ENCODE measurements at regions not wholly inside any gene's neighbourhood (a gene's known extent, or its start where the extent isn't known, plus 50 kb on each side); places are given as distances from the start of the nearest gene placed in this dataset.

DNA sequence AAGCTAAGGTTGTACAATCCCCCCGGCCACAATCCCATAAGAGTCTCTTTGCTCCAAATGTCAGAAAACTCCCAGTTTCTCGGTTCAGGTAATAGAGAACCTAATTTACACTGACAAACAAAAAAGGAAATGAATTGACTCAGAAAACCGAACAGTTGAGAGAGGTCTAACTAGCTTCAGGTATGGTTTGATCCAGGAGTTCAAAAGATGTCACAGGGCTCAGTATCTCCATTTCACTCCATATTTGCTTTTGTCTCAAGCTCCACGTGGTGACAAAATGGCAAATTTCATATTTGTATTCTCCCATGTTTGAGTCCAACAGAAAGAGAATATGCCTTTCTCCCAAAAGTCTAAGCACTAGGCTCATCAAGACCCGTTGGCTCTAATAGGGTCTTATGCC is 117.4 kb downstream of the AXIN2 start:
- DNase-seq (ENCODE audit: low spot score) = no peak

DNA sequence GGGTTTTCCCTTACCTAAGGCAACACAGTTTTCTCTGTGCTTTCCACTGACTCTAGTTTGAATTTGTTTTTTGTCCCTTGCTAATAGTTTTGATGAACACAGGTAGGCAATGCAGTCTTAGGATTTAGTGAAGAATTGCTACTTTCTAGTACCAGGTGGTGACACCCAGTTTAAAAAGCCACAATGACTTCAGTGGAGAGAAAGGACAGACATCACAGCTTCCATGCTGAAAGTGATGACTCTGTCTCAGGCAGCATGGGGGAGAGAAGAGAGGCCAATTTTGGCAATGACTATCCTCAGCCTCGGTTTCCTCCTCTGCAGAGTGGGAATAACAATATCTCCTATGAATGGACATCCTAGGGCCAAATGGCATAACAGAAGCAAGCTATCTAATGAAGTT is 118.8 kb downstream of the AXIN2 start:
- DNase-seq (ENCODE audit: low spot score) = no peak

DNA sequence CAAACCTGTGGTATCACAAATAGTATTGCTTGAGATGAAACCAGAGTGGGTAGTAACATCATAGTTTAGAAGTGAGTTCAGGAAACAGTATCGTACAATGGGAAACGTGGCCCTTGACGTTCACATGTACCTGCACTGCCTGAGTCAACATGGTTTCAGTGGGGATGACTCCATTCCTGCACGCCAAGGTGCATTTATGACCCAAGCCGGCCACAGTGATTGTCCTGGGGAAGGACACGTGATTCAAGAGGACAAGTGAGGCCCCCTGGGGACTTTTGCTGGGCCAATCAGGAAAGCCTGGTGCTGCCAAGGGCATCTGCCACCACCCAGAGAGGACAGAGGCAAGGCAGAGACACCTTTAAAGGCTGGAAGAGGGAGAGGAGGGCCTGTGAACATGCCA is 119.2 kb downstream of the AXIN2 start:
- DNase-seq (ENCODE audit: low spot score) = no peak

DNA sequence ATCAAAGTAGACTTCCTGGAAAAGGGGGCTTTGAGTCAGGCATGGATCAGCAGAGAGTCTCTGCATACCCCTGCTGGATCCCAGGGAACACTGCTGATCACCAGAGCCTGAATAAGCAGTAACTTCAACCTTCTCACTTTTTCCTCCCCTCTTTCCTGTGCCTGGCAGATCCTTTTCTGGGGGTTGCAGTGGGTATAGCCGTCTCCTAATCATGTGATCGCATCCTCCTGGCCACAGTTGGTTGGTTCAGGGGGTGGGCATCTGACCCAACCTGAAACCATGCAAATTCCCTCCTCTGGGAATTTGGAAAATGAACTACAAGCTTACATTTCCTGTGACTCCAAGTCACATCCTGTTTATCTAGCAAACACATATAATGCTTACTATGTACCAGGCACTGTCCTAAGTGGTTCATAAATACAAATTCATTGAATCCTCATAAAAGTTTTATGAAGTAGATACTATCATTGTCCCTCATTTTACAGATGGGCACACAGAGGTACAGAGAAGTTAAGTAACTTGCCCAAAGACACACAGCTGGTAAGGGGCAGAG is 120.3 kb downstream of the AXIN2 start:
- no peak for DNase-seq (ENCODE audit: low spot score)

DNA sequence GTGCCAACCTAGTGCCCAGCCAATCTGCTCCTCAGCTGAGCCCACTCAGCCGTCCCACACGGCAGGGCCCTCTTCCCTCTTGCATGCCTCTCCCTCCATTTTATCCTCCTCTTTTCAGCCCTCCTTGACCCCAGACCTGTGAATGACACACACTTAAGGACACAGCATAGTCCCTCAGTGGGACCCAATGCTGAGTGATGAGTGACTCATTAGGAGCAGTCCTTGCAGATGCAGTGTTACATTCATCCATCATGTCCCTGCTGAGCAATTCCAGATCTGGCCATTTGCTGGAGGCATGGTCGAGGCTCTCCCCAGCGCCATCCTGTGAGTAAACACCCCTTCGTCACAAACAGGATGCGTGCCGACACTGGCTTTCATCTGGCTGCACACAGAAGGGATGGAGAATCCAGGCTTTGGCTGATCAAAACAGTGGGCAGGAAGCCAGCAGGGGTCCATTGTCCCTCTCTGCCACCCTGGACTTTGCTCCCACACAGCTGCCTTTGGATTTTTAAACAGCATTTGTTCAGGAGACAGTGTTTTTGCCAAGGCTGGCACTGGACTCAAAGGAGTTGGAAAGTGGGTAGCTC is 122.6 kb downstream of the AXIN2 start:
- DNase-seq (ENCODE audit: low spot score) = no peak

DNA sequence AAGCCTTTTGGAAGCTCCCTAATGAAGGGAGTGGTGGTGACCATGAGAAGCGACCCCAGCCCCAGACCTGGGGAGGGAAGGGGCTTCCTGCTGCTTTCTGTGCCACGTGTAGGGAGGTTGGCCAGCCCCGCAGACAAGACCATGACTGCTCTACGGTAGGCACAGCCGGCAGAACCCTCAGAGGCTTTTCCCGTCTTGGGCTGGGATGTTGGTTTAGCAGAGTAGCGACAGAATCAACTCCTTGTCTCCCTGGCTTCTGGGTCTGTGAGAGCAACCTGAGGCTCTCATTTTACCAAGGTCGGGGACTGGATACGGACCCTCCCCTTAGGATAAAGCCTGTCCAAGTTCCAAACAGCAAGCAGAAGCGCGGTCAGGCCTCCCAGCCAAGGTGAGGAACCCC is 123.3 kb downstream of the AXIN2 start:
- no peak for DNase-seq (ENCODE audit: low spot score)

DNA sequence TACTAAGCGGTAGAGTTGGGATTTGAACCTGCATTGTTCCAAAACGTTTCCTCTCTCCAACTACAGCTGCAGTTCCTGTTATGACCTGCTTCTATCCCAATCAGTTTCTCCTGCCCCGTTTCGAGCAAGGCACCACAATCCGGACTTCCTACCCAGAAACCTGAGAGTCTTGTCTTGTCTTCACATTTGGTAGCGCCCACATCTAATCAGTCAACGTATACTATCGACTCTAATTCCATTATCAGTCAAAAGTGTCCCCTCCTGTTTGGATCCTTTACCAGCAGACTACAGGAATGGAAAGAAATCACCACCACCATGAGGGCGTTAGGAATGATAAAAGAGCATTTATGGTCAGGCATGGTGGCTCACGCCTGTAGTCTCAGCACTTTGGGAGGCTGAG is 124.6 kb downstream of the AXIN2 start:
- DNase-seq (ENCODE audit: low spot score) = no peak

DNA sequence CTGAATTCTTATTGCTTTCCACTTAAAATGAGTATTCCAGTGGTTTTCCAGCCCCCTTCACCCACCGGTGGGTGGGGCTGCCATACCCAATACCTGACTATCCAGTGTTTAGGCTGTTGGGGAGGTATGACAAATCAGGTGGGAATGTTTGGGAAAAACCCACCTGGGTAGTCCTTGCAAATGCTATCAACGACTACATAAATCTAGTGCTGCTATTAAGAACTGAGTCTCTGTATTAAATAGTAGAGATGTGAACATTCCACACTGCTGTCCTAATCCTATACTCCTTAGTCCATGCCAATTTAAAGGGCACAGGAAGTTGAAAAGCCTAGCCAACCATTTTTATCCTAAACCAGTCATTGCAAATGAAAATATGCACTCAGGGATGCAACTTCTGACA is 126.6 kb downstream of the AXIN2 start:
- no peak for DNase-seq (ENCODE audit: low spot score)

DNA sequence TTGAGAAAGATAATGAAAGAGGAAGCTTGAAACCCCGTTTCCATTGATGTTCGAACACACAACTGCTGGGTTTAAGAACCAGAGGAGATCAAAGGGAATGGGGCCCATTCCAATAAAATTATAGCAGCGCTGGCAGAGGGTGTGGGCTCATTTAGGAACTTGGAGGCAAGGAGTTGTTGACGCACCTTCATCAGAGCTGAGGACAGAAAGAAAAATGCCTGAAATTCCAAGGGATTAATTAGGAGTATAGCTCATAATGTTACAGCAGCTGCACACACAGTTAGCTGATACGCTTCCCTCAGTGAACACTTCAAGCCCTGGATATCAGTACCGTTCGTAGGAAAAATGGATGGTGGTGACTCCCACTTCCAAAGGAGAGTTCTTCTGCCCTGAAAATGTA is 127.2 kb downstream of the AXIN2 start:
- no peak for DNase-seq (ENCODE audit: low spot score)

DNA sequence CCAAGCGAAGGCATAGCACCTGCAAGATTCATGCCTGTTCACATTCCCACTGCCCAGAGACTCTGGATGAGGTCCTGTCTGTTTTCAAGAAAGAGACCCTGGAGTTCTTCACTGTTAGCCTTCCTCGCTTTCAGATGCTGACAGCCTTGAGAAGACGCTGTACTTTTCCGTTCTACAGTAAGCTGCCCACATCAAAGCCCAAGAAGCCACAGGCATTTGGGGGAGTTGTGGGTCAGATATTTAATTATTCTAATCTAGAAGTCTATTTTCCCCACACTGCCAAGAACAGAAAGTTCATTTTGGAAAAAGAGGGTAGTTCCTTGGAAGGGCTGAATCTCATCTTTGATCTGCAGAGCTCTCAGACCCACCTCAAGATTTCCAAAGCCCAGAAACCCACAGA is 127.9 kb downstream of the AXIN2 start:
- no peak for DNase-seq (ENCODE audit: low spot score)

DNA sequence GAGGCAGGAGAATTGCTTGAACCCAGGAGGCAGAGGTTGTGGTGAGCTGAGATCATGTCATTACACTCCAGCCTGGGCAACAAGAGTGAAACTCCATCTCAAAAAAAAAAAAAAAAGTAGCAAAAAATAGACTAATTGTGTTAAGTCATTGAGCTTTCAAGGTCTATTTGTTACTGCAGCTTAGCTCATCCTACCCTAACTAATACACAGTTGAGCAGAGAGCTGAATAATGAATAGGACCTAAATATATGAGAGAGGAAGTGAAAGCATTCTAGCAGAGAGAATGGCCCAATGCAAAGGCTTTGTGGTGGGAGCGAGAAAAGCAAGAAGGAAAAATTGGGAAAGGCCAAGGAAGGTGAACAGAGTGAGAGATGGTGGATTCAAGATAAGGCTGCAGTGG is 128.3 kb downstream of the AXIN2 start:
- no peak for DNase-seq (ENCODE audit: low spot score)

DNA sequence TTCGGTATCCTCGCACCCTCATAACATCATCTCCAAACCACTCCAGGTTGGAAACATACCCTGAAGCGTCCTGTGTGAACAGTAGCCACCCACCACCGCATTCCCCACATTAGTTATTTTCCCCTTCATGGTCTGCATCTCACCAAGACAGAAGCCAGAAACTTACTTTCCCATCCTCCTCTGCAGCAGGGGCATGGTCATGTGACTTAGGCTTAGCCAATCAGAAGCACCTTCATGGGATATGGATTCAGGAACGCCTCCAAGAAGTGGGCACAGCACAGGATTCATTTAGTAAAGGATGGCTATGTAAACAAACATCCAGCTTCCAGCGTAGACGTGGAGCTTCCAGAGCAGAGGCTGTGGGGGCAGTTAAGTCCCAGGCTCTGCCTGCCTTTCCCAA is 130.3 kb downstream of the AXIN2 start:
- DNase-seq (ENCODE audit: low spot score) = no peak

DNA sequence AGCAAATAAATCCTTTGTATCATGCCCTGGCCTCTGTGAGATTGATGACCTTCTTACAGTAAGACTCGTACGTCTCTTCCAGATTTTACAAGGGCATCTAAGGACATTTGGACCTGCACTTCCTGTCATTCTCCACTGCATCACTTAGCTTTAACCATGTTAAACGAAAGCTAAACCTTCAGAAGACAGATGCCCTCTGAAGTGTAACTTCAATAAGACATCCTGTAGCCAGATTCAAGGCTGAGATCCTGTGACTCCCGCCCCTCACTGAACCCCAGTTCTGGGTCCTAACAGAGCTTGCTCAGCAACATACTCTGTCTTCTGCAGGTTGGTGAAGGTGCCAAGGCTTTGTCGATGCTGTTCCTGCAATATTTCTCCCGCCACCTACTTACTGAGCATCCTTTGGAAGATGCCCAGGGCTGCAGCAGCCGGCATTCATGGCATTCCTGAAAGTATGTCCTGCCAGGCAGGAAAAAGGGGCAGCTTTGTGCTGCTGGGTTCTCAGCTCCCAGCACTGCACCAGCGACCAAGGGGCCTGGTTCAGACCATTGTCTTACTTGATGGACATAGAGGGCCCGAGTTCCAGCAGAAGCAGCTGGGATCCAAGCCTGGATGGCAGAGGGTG is 131.1 kb downstream of the AXIN2 start:
- DNase-seq (ENCODE audit: low spot score) = no peak

DNA sequence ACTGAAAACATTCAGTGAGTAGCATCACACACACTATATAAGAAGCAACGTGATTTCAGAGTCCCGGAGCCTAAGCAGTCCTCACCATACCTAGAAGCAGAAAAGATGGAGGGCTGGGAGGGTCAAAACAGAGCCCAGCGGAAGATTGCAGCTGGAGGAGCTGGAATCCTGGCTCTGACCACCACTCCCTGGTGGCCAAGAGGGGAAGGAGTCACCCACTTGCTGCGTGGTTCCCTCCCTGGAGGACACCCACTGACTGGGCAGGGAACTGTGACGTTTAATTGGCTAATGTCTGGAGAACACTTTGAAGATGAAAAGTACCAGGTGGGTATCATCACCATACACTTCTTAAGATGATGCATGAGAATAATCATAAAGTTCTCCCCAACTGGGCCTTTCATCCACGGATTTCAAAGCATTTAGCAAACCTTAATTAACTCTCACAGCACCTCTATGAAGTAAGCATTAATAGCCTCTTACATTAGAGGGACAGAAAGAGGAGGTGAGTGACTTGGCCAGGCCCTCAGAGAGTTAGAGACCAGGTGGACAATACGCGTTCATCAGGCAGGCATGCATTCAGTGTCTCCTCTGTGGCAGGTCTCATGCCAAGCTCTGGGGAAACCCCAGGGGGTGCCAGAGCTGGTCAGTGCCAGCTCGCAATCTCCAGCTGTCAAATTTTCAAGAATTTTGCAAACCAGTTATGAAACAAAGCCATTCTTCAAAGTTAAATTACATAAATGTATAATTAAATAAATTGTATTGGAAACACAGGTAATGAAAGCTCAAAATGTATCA is 137.9 kb downstream of the AXIN2 start:
- DNase-seq (ENCODE audit: low spot score) = no peak

DNA sequence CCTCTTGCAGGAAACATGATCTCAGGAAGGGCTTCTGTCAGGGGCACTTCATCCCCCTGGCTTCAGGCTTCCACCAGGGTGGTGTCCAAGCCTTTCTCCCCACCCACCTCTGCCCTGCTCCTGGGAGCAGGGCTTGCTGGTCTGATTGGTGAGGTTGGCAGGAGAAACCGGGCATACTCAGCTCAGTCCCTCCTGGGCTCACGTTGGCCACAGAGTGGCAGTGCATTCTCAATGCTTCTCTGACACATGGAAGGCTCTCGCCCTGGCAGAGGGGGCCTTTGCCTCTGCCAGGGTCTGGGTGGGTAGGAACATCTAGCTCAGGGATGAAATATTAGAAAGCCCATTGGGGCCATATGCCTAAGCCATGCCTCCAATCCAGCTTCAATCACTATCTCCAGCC is 142.8 kb downstream of the AXIN2 start:
- no peak for DNase-seq (ENCODE audit: low spot score)

DNA sequence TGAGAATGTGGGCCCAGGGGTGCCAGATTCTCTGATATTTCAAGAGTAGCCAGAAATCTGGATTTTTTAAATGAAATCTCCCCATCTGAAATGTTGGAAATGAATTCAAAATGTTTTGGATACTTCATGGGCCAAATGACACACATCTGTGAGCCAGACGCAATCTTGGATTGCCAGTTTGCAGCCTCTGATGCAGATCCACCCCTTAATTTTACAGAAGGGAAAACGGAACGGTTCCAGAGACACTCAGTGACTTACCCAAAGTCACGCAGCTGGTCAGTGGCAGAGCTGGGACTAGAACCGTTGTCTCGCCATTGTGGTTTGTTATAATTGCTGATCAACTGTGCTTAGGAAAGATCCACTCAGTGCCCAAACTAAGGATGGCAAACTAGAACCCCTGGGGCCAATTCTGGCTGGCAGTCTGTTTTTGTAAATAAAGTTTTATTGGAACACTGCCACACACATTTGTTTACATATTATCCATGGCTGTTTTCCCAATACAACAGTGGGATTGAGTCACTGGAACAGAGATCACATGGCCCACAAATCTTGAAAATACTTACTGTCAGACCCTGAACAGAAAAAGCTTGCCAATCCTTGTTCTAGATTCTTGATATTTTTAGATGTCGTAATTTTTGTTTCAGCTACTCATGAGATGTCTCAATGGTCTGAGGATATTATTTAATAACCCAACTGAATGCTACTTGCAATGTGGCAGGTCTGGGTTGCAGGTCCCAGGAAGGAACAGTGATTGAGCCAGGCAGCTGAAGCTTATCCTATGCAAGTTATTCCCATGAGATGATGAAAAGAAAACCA is 143.8 kb downstream of the AXIN2 start:
- no peak for DNase-seq (ENCODE audit: low spot score)

DNA sequence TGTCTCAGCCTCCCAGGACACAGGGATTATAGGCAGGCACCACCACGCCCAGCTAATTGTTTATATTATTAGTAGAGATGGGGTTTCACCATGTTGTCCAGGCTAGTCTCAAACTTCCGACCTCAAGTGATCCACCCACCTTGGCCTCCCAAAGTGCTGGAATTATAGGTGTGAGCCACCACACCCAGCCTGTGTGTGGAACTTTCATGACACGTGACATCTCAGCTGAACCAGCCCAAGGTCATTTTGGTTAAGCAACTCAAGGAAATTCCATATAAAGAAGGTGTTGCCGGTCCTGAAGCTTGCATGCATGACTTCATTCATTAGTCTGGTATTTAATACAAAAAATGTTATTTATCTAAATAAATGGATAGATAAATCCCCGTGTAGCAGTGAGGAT is 145.5 kb downstream of the AXIN2 start:
- DNase-seq (ENCODE audit: low spot score) = no peak

DNA sequence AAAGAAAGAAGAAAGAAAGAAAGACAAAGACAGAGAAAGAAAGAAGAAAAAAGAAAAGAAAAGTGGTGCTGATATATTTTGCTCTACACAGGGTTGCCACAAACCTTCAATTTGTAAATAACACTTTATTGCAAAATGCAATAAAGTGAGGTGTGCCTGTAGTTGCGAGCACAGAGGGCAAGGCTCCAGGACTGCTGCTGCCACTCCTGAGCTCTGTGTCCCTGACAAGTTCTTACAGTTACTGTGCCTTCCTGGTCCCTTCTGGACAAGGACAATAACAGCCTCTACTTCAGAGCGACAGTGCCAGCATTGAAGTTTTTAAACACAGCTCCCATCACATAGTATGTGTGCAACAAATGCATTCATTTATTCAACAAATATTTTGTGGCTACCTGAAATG is 148.1 kb downstream of the AXIN2 start:
- no peak for DNase-seq (ENCODE audit: low spot score)

DNA sequence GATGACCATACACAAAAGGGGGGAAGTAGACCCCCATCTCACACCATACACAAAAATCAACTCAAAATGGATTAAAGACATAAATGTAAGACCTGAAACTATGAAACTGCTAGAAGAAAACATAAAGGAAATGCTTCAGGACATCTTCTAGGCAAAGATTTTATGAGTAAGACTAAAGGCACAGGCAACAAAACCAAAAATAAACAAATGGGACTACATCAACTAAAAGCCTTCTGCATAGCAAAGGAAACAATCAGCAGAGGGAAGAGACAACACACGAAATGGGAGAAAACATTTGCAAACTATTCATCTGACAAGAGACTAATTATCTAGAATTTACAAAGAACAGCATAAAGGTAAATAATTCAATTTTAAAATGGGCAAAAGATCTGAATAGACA is 152.1 kb downstream of the AXIN2 start:
- DNase-seq (ENCODE audit: low spot score) = no peak

DNA sequence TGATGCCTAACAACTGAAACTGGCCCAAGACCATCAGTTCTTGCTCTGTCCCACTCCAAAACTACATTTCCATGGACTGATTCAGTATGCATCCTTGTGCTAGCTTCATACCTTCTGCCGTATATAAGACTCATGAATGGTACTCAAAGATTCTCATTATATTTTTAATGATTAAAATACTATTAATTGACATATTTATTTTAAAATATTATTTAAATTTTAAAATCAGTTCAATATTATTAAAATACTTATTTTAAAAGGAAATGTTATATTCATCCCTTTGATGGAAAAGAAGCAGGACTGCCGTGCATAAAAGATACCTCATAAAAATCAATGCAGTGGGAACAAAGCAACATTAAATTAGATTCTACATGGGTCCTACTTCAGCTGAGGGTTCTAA is 153.4 kb downstream of the AXIN2 start:
- no peak for DNase-seq (ENCODE audit: low spot score)

DNA sequence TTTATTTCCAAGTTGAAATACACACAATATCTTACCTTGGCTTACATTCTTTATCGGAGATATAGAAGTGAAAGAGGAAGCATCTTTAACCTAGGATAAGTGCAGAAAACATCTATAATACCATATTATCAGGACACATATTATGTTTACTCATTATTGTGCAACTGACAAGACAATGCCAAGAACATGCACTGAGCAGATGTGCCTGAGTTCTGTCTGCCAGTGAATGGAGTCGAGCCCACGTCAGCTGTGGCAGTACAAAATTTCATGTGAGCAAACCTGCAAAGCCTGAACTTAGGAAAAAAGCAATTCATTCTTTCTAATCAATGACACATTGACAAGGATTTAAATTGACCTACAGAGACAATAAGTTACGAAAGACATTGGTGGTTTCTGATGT is 154.4 kb downstream of the AXIN2 start:
- no peak for DNase-seq (ENCODE audit: low spot score)

DNA sequence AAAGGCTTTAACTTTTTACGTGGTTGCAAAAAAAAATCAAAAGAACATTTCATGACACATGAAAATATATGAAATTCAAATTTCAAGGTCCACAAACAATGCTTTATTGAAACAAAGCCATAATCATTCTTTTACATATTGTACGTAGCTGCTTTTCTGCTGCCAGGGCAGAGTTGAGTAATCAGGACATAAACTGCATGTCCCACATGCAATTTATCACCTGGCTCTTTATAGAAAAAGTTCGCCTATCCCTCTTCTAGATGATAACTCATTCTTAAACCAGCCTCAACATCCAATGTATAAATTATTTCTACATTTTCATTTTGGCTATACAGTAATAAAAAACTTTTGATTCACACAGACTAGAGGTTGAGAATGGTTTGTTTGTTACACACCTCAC is 154.9 kb downstream of the AXIN2 start:
- no peak for DNase-seq (ENCODE audit: low spot score)

DNA sequence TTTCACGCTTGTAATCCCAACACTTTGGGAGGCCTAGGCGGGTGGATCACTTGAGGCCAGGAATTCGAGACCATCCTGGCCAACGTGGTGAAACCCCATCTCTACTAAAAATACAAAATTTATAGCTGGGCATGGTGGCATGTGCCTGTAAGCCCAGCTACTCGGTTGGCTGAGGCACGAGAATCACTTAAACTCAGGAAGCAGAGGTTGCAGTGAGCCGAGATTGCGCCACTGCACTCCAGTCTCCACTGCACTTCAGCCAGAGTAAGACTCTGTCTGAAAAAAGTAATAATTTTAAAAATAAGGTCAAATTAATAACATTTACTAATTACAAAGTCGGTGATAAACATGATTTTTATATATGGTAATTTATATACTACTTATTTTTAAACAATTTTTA is 155.9 kb downstream of the AXIN2 start:
- no peak for DNase-seq (ENCODE audit: low spot score)

All from germinal center (tissue), 1 donor.